ENCODE measurements at regions not wholly inside any gene's neighbourhood (a gene's known extent, or its start where the extent isn't known, plus 50 kb on each side); places are given as distances from the start of the nearest gene placed in this dataset.

DNA sequence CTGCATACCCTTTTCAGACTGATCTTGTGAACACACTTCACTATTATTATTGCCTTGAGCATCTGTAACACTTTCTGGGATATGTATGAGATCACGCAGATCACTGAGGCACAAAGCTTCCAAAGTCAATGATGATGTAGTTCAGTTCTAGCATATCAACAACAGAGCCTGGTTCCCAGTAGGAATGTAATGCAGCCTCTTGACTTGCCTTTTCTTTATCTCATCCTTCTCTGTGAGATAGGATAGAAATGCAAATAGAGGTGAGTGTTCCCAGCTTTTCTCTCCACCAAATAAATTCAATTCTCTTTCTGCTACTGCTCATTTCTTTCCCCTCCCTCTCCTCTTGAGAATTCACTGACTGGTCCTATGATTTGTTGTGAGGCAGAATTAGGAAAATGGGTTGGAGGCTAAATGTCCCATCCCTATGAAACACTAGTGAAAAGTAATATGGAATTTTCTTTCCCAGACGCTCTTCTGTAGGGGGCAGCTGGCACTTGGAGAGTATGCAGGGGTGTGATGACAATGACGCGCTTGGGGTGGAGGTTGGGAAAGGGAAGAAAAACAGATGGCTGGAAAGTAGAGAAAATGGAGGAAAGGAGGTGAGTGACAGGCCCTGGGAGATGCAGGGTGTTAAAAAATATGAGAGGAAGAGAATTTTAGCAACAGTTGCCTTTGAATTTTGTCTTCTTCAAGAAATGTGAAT is 96.0 kb upstream of the TMTC1 start:
- in situ Hi-C loops (cut with MboI; ENCODE audit: low sequenced_read_pairs in 4 of 4) (no loop called here), intact Hi-C loops (cut with DNase I; ENCODE audit: low total_unique reads) (no loop called here)
- Histone ChIP-seq H3K27ac (no peak overlapping the region), H3K4me3 (no peak overlapping the region), H3K36me3 (no peaks in the 10 kb centered on the region), H3K27me3 (no peaks in the 10 kb centered on the region), H3K4me1 (no peaks in the 10 kb centered on the region), H3K9me3 (no peaks in the 10 kb centered on the region)
- ATAC-seq = no peak
- no peak for TF ChIP-seq POLR2A (IDR thresholded peaks at IDR 0.05)
- TF ChIP-seq, protein P1, sequence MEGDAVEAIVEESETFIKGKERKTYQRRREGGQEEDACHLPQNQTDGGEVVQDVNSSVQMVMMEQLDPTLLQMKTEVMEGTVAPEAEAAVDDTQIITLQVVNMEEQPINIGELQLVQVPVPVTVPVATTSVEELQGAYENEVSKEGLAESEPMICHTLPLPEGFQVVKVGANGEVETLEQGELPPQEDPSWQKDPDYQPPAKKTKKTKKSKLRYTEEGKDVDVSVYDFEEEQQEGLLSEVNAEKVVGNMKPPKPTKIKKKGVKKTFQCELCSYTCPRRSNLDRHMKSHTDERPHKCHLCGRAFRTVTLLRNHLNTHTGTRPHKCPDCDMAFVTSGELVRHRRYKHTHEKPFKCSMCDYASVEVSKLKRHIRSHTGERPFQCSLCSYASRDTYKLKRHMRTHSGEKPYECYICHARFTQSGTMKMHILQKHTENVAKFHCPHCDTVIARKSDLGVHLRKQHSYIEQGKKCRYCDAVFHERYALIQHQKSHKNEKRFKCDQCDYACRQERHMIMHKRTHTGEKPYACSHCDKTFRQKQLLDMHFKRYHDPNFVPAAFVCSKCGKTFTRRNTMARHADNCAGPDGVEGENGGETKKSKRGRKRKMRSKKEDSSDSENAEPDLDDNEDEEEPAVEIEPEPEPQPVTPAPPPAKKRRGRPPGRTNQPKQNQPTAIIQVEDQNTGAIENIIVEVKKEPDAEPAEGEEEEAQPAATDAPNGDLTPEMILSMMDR (IDR thresholded peaks at IDR 0.05 in 4 of 5, conservative IDR thresholded peaks at IDR 0.05 in 1 of 5) = no peak
- no peak for DNase-seq

DNA sequence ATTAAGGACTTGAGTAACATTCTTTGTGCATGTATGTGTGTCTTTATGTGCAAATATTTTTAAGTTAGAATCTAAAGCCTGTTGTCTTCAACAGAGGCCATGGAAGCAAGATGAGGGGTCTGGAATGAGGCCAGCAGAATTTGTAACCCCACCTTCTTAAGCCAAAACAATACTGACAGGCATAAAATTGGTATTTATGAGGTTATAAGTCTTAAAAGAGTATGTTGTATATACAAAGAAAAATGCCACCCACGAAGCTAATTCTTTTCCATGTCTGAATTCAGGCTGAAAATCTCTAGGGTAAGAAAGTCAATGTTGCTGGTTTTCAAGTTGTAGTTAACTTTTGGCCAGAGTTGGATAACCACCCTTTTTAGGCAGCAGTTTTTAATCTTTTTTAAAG is 86.2 kb upstream of the TMTC1 start:
- intact Hi-C loops (cut with DNase I; ENCODE audit: low total_unique reads) (no loop called here), in situ Hi-C loops (cut with MboI; ENCODE audit: low sequenced_read_pairs in 4 of 4) (no loop called here)
- ATAC-seq (no peak), DNase-seq (no peak)
- Histone ChIP-seq H3K4me3 (no peak overlapping the region), H3K27ac (no peak overlapping the region), H3K9me3 (no peaks in the 10 kb centered on the region), H3K36me3 (no peaks in the 10 kb centered on the region), H3K27me3 (no peaks in the 10 kb centered on the region), H3K4me1 (no peaks in the 10 kb centered on the region)
- no peak for TF ChIP-seq POLR2A (IDR thresholded peaks at IDR 0.05)
- TF ChIP-seq, protein P1 (IDR thresholded peaks at IDR 0.05 in 4 of 5, conservative IDR thresholded peaks at IDR 0.05 in 1 of 5) = no peak

DNA sequence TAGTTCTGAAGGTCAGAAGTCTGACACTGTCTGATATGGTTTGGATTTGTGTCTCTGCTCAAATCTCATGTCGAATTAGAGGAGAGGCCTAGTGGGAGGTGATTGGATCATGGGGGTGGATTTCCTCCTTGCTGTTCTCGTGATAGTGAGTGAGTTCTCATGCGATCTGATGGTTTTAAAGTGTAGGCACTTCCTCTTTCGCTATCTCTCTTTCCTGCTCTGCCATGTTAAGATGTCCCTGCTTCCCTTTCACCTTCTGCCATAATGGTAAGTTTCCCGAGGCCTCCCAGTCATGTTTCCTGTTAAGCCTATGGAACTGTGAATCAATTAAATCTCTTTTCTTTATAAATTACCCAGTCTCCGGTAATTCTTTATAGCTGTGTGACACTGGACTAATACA is 84.1 kb upstream of the TMTC1 start:
- no peak overlapping the region for H3K4me3 ChIP-seq
- ATAC-seq = no peak
- no peak for DNase-seq
- H3K36me3 ChIP-seq = no peaks in the 10 kb centered on the region
- H3K27ac ChIP-seq = no peak overlapping the region
- H3K4me1 ChIP-seq = no peaks in the 10 kb centered on the region
- H3K9me3 ChIP-seq = no peaks in the 10 kb centered on the region
- no peak for TF ChIP-seq POLR2A (IDR thresholded peaks at IDR 0.05)
- TF ChIP-seq, protein P1 (IDR thresholded peaks at IDR 0.05 in 4 of 5, conservative IDR thresholded peaks at IDR 0.05 in 1 of 5) = no peak
- intact Hi-C loops (cut with DNase I; ENCODE audit: low total_unique reads) (no loop called here), in situ Hi-C loops (cut with MboI; ENCODE audit: low sequenced_read_pairs in 4 of 4) (no loop called here)
- H3K27me3 ChIP-seq = no peaks in the 10 kb centered on the region

DNA sequence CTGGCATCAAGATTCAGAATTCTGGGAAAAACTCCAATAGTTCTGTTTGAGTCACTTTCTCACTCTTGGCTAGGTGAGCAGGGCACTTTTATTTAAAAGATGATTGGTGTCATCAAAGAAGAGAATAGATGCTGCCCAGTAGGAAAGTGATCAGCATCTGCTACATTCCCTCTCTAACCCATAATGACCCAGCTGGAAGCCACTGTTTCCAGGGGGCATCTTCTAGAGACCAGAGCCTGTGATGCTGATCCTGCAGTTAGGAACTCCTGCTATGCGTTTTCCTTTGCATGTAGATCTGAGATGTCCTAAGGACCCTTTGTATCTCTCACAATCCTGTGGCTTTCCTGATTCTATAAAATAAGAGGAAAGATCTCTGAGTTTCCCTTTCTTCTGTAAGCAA is 79.9 kb upstream of the TMTC1 start:
- no peaks in the 10 kb centered on the region for H3K9me3 ChIP-seq
- DNase-seq = no peak
- no peaks in the 10 kb centered on the region for H3K36me3 ChIP-seq
- ATAC-seq = no peak
- intact Hi-C loops (cut with DNase I; ENCODE audit: low total_unique reads) (no loop called here), in situ Hi-C loops (cut with MboI; ENCODE audit: low sequenced_read_pairs in 4 of 4) (no loop called here)
- H3K27me3 ChIP-seq = no peaks in the 10 kb centered on the region
- TF ChIP-seq POLR2A (IDR thresholded peaks at IDR 0.05) = no peak
- TF ChIP-seq, protein P1 (IDR thresholded peaks at IDR 0.05 in 4 of 5, conservative IDR thresholded peaks at IDR 0.05 in 1 of 5) = no peak
- H3K4me1 ChIP-seq = no peaks in the 10 kb centered on the region
- H3K27ac ChIP-seq = no peak overlapping the region
- H3K4me3 ChIP-seq = no peak overlapping the region

DNA sequence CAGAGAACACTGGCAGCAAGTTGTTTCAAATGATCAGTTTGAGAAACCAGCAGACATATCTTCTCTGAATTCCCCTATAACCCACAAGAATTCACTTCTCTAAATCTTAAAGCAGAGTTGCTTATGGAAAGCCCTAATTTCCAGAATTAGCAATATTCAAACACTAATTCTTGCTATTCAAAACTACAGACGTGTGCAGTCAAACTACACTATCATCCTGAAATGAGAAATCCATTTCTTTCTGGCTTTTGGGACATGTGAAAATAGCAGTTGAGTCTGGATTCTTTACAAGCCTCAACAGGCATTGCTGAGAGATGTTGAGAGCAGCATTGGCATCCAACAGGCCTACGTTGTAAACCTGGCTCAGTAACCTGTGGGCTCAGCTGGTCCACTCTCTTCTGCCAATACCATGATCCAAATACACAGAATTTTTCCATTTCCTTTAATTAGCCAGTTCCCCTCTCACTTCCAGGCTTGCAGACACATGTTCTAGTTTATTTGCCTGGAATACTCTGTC is 74.6 kb upstream of the TMTC1 start:
- intact Hi-C loops (cut with DNase I; ENCODE audit: low total_unique reads) = no loop called here
- H3K9me3 ChIP-seq = no peaks in the 10 kb centered on the region
- in situ Hi-C loops (cut with MboI; ENCODE audit: low sequenced_read_pairs in 4 of 4) = no loop called here

More for the DNA sequence above, 74.6 kb upstream of the TMTC1 start:
- Histone ChIP-seq H3K36me3 (no peaks in the 10 kb centered on the region), H3K27me3 (no peaks in the 10 kb centered on the region), H3K4me3 (no peak overlapping the region), H3K4me1 (no peaks in the 10 kb centered on the region), H3K27ac (no peak overlapping the region)
- ATAC-seq (no peak), DNase-seq (no peak)
- TF ChIP-seq, protein P1 (IDR thresholded peaks at IDR 0.05 in 4 of 5, conservative IDR thresholded peaks at IDR 0.05 in 1 of 5) = no peak
- no peak for TF ChIP-seq POLR2A (IDR thresholded peaks at IDR 0.05)
